H9 (cell line): ENCODE measurements at regions not wholly inside any gene's neighbourhood (a gene's known extent, or its start where the extent isn't known, plus 50 kb on each side); places are given as distances from the start of the nearest gene placed in this dataset.

Experiments used
- DNase-seq: peaks from one replicate; pipeline ENCODE4 v3.0.0-alpha.2; 2017
- H2AFZ ChIP-seq: one replicate; pipeline ENCODE4 v1.6.1; 2013; ENCODE audit warnings: mild to moderate bottlenecking, low read length, control low read depth, moderate library complexity
- H2AK5ac ChIP-seq: 2 replicates; pipeline ENCODE4 v1.6.1; 2013; ENCODE audit warnings: low read length, control low read depth, mixed read lengths; ENCODE audit not compliant: insufficient read length
- H2BK120ac ChIP-seq: one replicate; pipeline ENCODE4 v1.6.1; 2013; ENCODE audit warnings: low read depth, mild to moderate bottlenecking, low read length, control low read depth, inconsistent platforms; ENCODE audit not compliant: poor library complexity, severe bottlenecking
- H2BK12ac ChIP-seq: 2 replicates; pipeline ENCODE4 v1.6.1; 2013; ENCODE audit warnings: low read length, control low read depth, mixed read lengths, low read depth; ENCODE audit not compliant: insufficient read length
- H2BK15ac ChIP-seq: 2 replicates; pipeline ENCODE4 v1.6.1; 2013; ENCODE audit warnings: low read depth, low read length, control low read depth
- H2BK20ac ChIP-seq: one replicate; pipeline ENCODE4 v1.6.1; 2013; ENCODE audit warnings: low read depth, mild to moderate bottlenecking, low read length, control low read depth, inconsistent platforms; ENCODE audit not compliant: poor library complexity, severe bottlenecking
- H2BK5ac ChIP-seq: 2 replicates; pipeline ENCODE4 v1.6.1; 2013; ENCODE audit warnings: low read length, control low read depth, mixed read lengths; ENCODE audit not compliant: insufficient read length
- H3K14ac ChIP-seq: 2 replicates; pipeline ENCODE4 v1.6.1; 2013; ENCODE audit warnings: low read length, control low read depth; ENCODE audit not compliant: insufficient read depth
- H3K18ac ChIP-seq: 2 replicates; pipeline ENCODE4 v1.6.1; 2013; ENCODE audit warnings: low read depth, mild to moderate bottlenecking, mixed read lengths, low read length, control low read depth; ENCODE audit not compliant: insufficient read length
- H3K23ac ChIP-seq: 2 replicates; pipeline ENCODE4 v1.6.1; 2013; ENCODE audit warnings: low read length, control low read depth, mixed read lengths, low read depth; ENCODE audit not compliant: insufficient read length
- H3K23me2 ChIP-seq: 2 replicates; pipeline ENCODE4 v1.6.1; 2013; ENCODE audit warnings: low read depth, mild to moderate bottlenecking, mixed read lengths, low read length, control low read depth; ENCODE audit not compliant: insufficient read length, poor library complexity, severe bottlenecking
- H3K27ac ChIP-seq: 2 replicates; pipeline ENCODE4 v1.5.1; 2013; ENCODE audit warnings: low read length, control low read depth, mixed read lengths, low read depth; ENCODE audit not compliant: insufficient read length
- H3K27me3 ChIP-seq: 2 replicates; pipeline ENCODE4 v1.6.1; 2013; ENCODE audit warnings: low read length, control low read depth, inconsistent platforms; ENCODE audit not compliant: insufficient read depth
- H3K4ac ChIP-seq: 2 replicates; pipeline ENCODE4 v1.6.1; 2013; ENCODE audit warnings: low read depth, mild to moderate bottlenecking, control low read depth, inconsistent platforms, low read length, moderate library complexity
- H3K4me1 ChIP-seq: 2 replicates; pipeline ENCODE4 v1.6.1; 2013; ENCODE audit warnings: low read length, control low read depth, inconsistent platforms; ENCODE audit not compliant: insufficient read depth
- H3K4me2 ChIP-seq: 2 replicates; pipeline ENCODE4 v1.6.1; 2013; ENCODE audit warnings: low read length, control low read depth, mixed read lengths; ENCODE audit not compliant: insufficient read length, insufficient read depth
- H3K56ac ChIP-seq: 2 replicates; pipeline ENCODE4 v1.6.1; 2013; ENCODE audit warnings: low read depth, mild to moderate bottlenecking, mixed read lengths, low read length, control low read depth; ENCODE audit not compliant: insufficient read length
- H3K79me1 ChIP-seq: 2 replicates; pipeline ENCODE4 v1.6.1; 2013; ENCODE audit warnings: low read depth, mild to moderate bottlenecking, moderate library complexity, low read length, control low read depth, inconsistent platforms; ENCODE audit not compliant: insufficient read depth, poor library complexity, severe bottlenecking
- H3K79me2 ChIP-seq: 2 replicates; pipeline ENCODE4 v1.6.1; 2013; ENCODE audit warnings: low read length, control low read depth, inconsistent platforms; ENCODE audit not compliant: insufficient read depth
- H3K9ac ChIP-seq: 2 replicates; pipeline ENCODE4 v1.6.1; 2013; ENCODE audit warnings: low read length, control low read depth, mixed read lengths; ENCODE audit not compliant: insufficient read length; ENCODE audit errors: extremely low read depth
- H3K9me3 ChIP-seq: one replicate; pipeline ENCODE4 v1.6.1; 2013; ENCODE audit warnings: low read depth, low read length, inconsistent platforms; ENCODE audit not compliant: control insufficient read depth
- H3T11ph ChIP-seq: one replicate; pipeline ENCODE4 v1.6.1; 2013; ENCODE audit warnings: mild to moderate bottlenecking, low read length, control low read depth, inconsistent platforms
- H4K20me1 ChIP-seq: one replicate; pipeline ENCODE4 v1.6.1; 2013; ENCODE audit not compliant: control insufficient read depth, insufficient read length, insufficient read depth
- H4K5ac ChIP-seq: 2 replicates; pipeline ENCODE4 v1.6.1; 2013; ENCODE audit warnings: low read depth, mild to moderate bottlenecking, mixed read lengths, low read length, control low read depth; ENCODE audit not compliant: insufficient read length
- H4K8ac ChIP-seq: replicated peaks from 2 replicates; pipeline ENCODE4 v1.6.1; 2013; ENCODE audit warnings: low read length, control low read depth, mixed read lengths, low read depth; ENCODE audit not compliant: insufficient read length
- H4K91ac ChIP-seq: 2 replicates; pipeline ENCODE4 v1.6.1; 2013; ENCODE audit warnings: low read depth, mild to moderate bottlenecking, moderate library complexity, mixed read lengths, low read length, control low read depth; ENCODE audit not compliant: insufficient read length
- H3K27ac Mint-ChIP-seq, 3 experiments: 2 replicates in 2 of 3; 3 replicates in 1 of 3; pipeline ENCODE4 v1.8.0; 2020 to 2021; ENCODE audit warnings: mixed read lengths in 3 of 3, mild to moderate bottlenecking in 1 of 3, moderate library complexity in 1 of 3
- H3K27me3 Mint-ChIP-seq: 2 replicates; pipeline ENCODE4 v1.8.0; 2021; ENCODE audit warnings: low read depth, mild to moderate bottlenecking, moderate library complexity, mixed read lengths
- H3K36me3 Mint-ChIP-seq, 3 experiments: 2 replicates in 2 of 3; 3 replicates in 1 of 3; pipeline ENCODE4 v1.8.0; 2020 to 2021; ENCODE audit warnings: low read depth in 3 of 3, mixed read lengths in 3 of 3; ENCODE audit not compliant: insufficient read depth in 1 of 3
- H3K4me1 Mint-ChIP-seq, 2 experiments: 2 replicates each; pipeline ENCODE4 v1.8.0; 2020; ENCODE audit warnings: mixed read lengths in 2 of 2
- H3K4me3 Mint-ChIP-seq, 2 experiments: 2 replicates in 1 of 2; 3 replicates in 1 of 2; pipeline ENCODE4 v1.8.0; 2020 to 2021; ENCODE audit warnings: mild to moderate bottlenecking in 2 of 2, mixed read lengths in 2 of 2, moderate library complexity in 1 of 2
- H3K9me3 Mint-ChIP-seq, 2 experiments: 2 replicates in 1 of 2; 3 replicates in 1 of 2; pipeline ENCODE4 v1.8.0; 2020; ENCODE audit warnings: mild to moderate bottlenecking in 2 of 2, mixed read lengths in 2 of 2, moderate library complexity in 1 of 2
- WGBS: extraction: QIAGEN DNeasy Blood & Tissue Kit; methylation state at CpG from one replicate; pipeline ENCODE4 v1.1.7; 2013; ENCODE audit warnings: missing lambda C conversion rate, low lambda C conversion rate, mixed read lengths; ENCODE audit not compliant: insufficient read length; ENCODE audit errors: extremely low coverage; 5-methylcytosine and 5-hydroxymethylcytosine counted together
- TF ChIP-seq, protein P1 (sequence below): fragments of 200-600 bp; sonication (generic); conservative IDR thresholded peaks from 3 replicates; pipeline ENCODE4 v1.8.0; 2021; ENCODE audit warnings: antibody characterized with exemption, mild to moderate bottlenecking

DNA sequence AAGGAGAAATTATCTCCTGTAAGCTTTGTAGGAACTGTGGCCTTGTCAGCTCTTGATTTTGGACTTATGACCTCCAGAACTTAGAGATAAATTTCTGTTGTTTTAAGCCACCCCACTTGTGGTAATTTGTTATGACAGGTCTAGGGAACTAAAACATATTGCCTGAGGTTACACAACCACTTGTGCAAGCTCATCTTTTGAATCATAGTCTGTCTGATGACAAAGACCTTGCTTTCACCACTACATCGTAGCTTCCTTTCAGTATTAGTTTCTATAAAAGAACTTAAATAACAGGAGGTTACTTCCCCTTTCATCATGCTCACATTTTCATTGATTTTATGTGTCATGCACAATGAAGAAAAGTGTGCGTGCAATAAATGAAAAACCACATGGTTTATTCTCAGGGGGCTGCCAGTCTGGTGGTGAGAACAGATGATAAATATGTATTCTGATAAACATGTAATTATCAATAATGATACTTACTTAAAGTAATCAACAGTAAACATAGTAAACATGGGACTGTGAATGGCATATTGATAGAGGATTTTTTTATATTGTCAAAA lies 690.0 kb upstream of the HS3ST1 start:
- no peak overlapping the region for H3K18ac ChIP-seq
- no peaks in the 10 kb centered on the region for H3K9me3 ChIP-seq
- Mint-ChIP-seq H3K4me3 (no peak overlapping the region), H3K36me3 (peaks cover 3 to 28% (median 6%) of the 10 kb centered on the region in 3 experiments), H3K27ac (no peak overlapping the region), H3K27me3 (no peaks in the 10 kb centered on the region), H3K9me3 (peaks cover 21 to 26% of the 10 kb centered on the region in 2 experiments), H3K4me1 (peaks cover 0 to 6% of the 10 kb centered on the region in 2 experiments; a peak in 1 of 4 replicates)
- no peak overlapping the region for H3K56ac ChIP-seq
- no peak overlapping the region for H2BK20ac ChIP-seq
- H3K4me1 ChIP-seq = no peaks in the 10 kb centered on the region
- no peak overlapping the region for H2BK5ac ChIP-seq
- no CpG with 5 or more reads among the region's 2 CpGs for WGBS
- H4K5ac ChIP-seq = no peak overlapping the region
- H4K20me1 ChIP-seq = no peaks in the 10 kb centered on the region
- no peak overlapping the region for H2AK5ac ChIP-seq
- no peaks in the 10 kb centered on the region for H3K27me3 ChIP-seq
- no peak overlapping the region for H3K4me2 ChIP-seq
- no peak overlapping the region for H2BK12ac ChIP-seq
- H2AFZ ChIP-seq = no peak overlapping the region
- no peaks in the 10 kb centered on the region for H3K79me2 ChIP-seq
- H4K91ac ChIP-seq = no peak overlapping the region
- H3K23me2 ChIP-seq = no peaks in the 10 kb centered on the region
- no peak overlapping the region for H4K8ac ChIP-seq
- H3K4ac ChIP-seq = no peak overlapping the region
- TF ChIP-seq, protein P1, sequence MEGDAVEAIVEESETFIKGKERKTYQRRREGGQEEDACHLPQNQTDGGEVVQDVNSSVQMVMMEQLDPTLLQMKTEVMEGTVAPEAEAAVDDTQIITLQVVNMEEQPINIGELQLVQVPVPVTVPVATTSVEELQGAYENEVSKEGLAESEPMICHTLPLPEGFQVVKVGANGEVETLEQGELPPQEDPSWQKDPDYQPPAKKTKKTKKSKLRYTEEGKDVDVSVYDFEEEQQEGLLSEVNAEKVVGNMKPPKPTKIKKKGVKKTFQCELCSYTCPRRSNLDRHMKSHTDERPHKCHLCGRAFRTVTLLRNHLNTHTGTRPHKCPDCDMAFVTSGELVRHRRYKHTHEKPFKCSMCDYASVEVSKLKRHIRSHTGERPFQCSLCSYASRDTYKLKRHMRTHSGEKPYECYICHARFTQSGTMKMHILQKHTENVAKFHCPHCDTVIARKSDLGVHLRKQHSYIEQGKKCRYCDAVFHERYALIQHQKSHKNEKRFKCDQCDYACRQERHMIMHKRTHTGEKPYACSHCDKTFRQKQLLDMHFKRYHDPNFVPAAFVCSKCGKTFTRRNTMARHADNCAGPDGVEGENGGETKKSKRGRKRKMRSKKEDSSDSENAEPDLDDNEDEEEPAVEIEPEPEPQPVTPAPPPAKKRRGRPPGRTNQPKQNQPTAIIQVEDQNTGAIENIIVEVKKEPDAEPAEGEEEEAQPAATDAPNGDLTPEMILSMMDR = no peak
- no peak overlapping the region for H3K14ac ChIP-seq
- H3K9ac ChIP-seq = no peak overlapping the region
- H2BK120ac ChIP-seq = no peak overlapping the region
- H2BK15ac ChIP-seq = no peak overlapping the region
- DNase-seq = no peak
- H3K23ac ChIP-seq = no peak overlapping the region
- no peak overlapping the region for H3T11ph ChIP-seq
- H3K27ac ChIP-seq = no peak overlapping the region
- H3K79me1 ChIP-seq = no peaks in the 10 kb centered on the region
